ENCODE measurements at regions not wholly inside any gene's neighbourhood (a gene's known extent, or its start where the extent isn't known, plus 50 kb on each side); places are given as distances from the start of the nearest gene placed in this dataset.

DNA sequence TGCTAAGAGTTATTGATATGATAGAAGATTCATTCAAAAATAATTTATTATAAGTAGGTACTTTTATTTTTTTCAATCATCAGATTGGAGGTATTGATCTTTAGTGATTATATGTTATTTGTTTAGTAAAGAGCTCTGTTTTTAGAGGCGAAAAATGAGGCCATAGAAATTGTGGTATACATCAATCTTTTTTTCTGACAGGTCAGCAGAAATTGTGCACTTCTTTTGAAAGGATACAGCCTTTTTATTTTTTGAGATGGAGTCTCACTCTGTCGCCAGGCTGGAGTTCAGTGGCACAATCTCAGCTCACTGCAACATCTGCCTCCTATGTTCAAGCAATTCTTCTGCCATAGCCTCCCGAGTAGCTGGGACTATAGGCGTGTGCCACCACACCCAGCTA, 292.1 kb downstream of the BAMBI start:
- Histone ChIP-seq H3K36me3 (no peaks in the 10 kb centered on the region), H3K27me3 (no peaks in the 10 kb centered on the region), H3K4me3 (no peak overlapping the region), H3K4me1 (ENCODE audit: insufficient read depth) (no peaks in the 10 kb centered on the region), H3K9me3 (no peaks in the 10 kb centered on the region), H3K27ac (no peak overlapping the region)
- intact Hi-C loops (cut with DNase I): no loop called here
- TF ChIP-seq, protein P1, sequence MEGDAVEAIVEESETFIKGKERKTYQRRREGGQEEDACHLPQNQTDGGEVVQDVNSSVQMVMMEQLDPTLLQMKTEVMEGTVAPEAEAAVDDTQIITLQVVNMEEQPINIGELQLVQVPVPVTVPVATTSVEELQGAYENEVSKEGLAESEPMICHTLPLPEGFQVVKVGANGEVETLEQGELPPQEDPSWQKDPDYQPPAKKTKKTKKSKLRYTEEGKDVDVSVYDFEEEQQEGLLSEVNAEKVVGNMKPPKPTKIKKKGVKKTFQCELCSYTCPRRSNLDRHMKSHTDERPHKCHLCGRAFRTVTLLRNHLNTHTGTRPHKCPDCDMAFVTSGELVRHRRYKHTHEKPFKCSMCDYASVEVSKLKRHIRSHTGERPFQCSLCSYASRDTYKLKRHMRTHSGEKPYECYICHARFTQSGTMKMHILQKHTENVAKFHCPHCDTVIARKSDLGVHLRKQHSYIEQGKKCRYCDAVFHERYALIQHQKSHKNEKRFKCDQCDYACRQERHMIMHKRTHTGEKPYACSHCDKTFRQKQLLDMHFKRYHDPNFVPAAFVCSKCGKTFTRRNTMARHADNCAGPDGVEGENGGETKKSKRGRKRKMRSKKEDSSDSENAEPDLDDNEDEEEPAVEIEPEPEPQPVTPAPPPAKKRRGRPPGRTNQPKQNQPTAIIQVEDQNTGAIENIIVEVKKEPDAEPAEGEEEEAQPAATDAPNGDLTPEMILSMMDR (IDR thresholded peaks at IDR 0.05): no peak
- TF ChIP-seq POLR2A (IDR thresholded peaks at IDR 0.05) (no peak), EP300 (IDR thresholded peaks at IDR 0.05) (no peak)
- 73 to 83% (median 79%) methylated on average over 4 of the region's 4 CpGs for WGBS, 3 donors
- no peak for DNase-seq

GRCh38 chr10:28970231-28970630, 292.9 kb downstream of the BAMBI start:
- Histone ChIP-seq H3K4me1 (ENCODE audit: insufficient read depth) (no peaks in the 10 kb centered on the region), H3K27me3 (no peaks in the 10 kb centered on the region), H3K4me3 (no peak overlapping the region), H3K36me3 (no peaks in the 10 kb centered on the region), H3K27ac (no peak overlapping the region), H3K9me3 (no peaks in the 10 kb centered on the region)
- intact Hi-C loops (cut with DNase I): no loop called here
- TF ChIP-seq EP300 (IDR thresholded peaks at IDR 0.05) (no peak), POLR2A (IDR thresholded peaks at IDR 0.05) (no peak)
- TF ChIP-seq, protein P1 (IDR thresholded peaks at IDR 0.05): no peak
- 76 to 80% (median 80%) methylated on average over 6 of the region's 6 CpGs for WGBS, 3 donors
- DNase-seq: no peak

- Histone ChIP-seq H3K4me3 (no peak overlapping the region), H3K27ac (no peak overlapping the region), H3K36me3 (no peaks in the 10 kb centered on the region), H3K9me3 (no peaks in the 10 kb centered on the region), H3K4me1 (ENCODE audit: insufficient read depth) (no peaks in the 10 kb centered on the region), H3K27me3 (no peaks in the 10 kb centered on the region)
- TF ChIP-seq, protein P1 (IDR thresholded peaks at IDR 0.05): no peak
- TF ChIP-seq POLR2A (IDR thresholded peaks at IDR 0.05) (no peak), EP300 (IDR thresholded peaks at IDR 0.05) (no peak)
- no peak for DNase-seq
- intact Hi-C loops (cut with DNase I): no loop called here
- 88 to 94% (median 91%) methylated on average over 6 of the region's 6 CpGs for WGBS, 3 donors
Observed at GRCh38 chr10:28971255-28971654, 293.9 kb downstream of the BAMBI start.

DNA sequence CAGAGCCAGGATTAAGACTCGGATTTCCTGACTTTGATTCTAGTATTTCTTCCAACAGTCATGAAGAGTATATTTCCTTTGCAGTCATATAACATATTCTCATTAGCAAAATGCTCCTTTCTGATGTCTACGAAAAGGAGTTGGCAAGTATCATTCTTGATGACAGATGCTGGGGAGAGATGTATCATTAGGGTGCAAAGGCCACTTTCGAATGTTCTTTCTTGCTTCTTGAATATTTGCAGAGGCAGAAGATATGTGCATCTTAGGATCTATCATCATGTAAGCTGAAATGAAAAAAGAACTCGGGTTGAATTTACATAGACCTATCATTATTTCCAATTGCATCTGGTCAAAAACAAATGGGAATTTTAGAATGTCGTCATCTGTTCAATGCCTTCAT, 294.4 kb downstream of the BAMBI start:
- no peaks in the 10 kb centered on the region for H3K9me3 ChIP-seq
- no peaks in the 10 kb centered on the region for H3K27me3 ChIP-seq
- no peak overlapping the region for H3K4me3 ChIP-seq
- intact Hi-C loops (cut with DNase I): no loop called here
- TF ChIP-seq, protein P1 (IDR thresholded peaks at IDR 0.05): no peak
- TF ChIP-seq POLR2A (IDR thresholded peaks at IDR 0.05): no peak
- no peak for TF ChIP-seq EP300 (IDR thresholded peaks at IDR 0.05)
- no peak for DNase-seq
- no peaks in the 10 kb centered on the region for H3K36me3 ChIP-seq
- H3K4me1 ChIP-seq (ENCODE audit: insufficient read depth): no peaks in the 10 kb centered on the region
- H3K27ac ChIP-seq: no peak overlapping the region
- WGBS, 3 donors: 83 to 88% (median 86%) methylated on average over 5 of the region's 5 CpGs
